K562 (cell line): ENCODE measurements at regions not wholly inside any gene's neighbourhood (a gene's known extent, or its start where the extent isn't known, plus 50 kb on each side); places are given as distances from the start of the nearest gene placed in this dataset.

Experiments used
- ATAC-seq: fragments of 200-7000 bp; cut with Tn5 transposase; 3 replicates; pipeline ENCODE4 v1.9.1; 2020; ENCODE audit warnings: moderate library complexity
- BruUV-seq: library from RNA; stranded (reverse); fragments of 400-500 nt; replicated peaks from 2 replicates; lab custom pipeline; 2021; lab: Mats Ljungman, UMichigan
- CTCF ChIA-PET: fragments of 300-600 bp; formaldehyde crosslinking; extraction: SDS; loops from one replicate; lab custom pipeline; 2021; ENCODE audit warnings: low intra/inter-chr PET ratio; lab: Yijun Ruan, JAX
- POLR2A ChIA-PET: fragments of 300-600, 350-650 bp; sonication (Branson Sonifier 250); formaldehyde crosslinking; extraction: SDS; loops from one replicate; lab custom pipeline; 2021; ENCODE audit warnings: antibody characterized with exemption, inconsistent platforms; lab: Yijun Ruan, JAX
- DNase-seq, 4 experiments: peaks; one replicate each; pipeline versions ENCODE4 v3.0.0 to v3.0.0-alpha.2; 2011 to 2018; ENCODE audit warnings: low spot score in 3 of 4, mixed read lengths in 3 of 4; ENCODE audit errors: extremely low read depth in 1 of 4
- FAIRE-seq: peaks from 2 replicates; lab custom pipeline; 2011; peaks lifted over from hg19 to GRCh38; lab: Jason Lieb, UNC
- H2AFZ ChIP-seq: 2 replicates; pipeline ENCODE4 v1.6.0; 2011; ENCODE audit warnings: low read depth, low read length, control low read depth, inconsistent platforms
- H3K27ac ChIP-seq: fragments of 200-600 bp; 3 replicates; pipeline ENCODE4 v1.8.0; 2011; ENCODE audit warnings: low read depth, mild to moderate bottlenecking, control low read depth, inconsistent platforms, low read length, moderate library complexity, mixed read lengths; ENCODE audit errors: extremely low read depth
- H3K27me3 ChIP-seq, 2 experiments: fragments of 300-600 bp in 1 of 2; 2 replicates in 1 of 2; 3 replicates in 1 of 2; pipeline versions ENCODE4 v1.6.0 to v1.8.0; 2011; ENCODE audit warnings: inconsistent platforms in 2 of 2, low read length in 2 of 2, mild to moderate bottlenecking in 1 of 2, mixed read lengths in 1 of 2, moderate library complexity in 1 of 2; ENCODE audit not compliant: control insufficient read depth in 2 of 2, insufficient read depth in 2 of 2
- H3K36me3 ChIP-seq: fragments of 300-600 bp; 3 replicates; pipeline ENCODE4 v1.8.0; 2011; ENCODE audit warnings: mild to moderate bottlenecking, low read length, inconsistent platforms; ENCODE audit not compliant: control insufficient read depth, insufficient read depth
- H3K4me1 ChIP-seq, 2 experiments: fragments of 200-600 bp in 1 of 2; replicated peaks in 1 of 2; 2 replicates in 1 of 2; 3 replicates in 1 of 2; pipeline versions ENCODE4 v1.5.1 to v1.8.0; 2011; ENCODE audit warnings: inconsistent platforms in 2 of 2, low read length in 2 of 2, mild to moderate bottlenecking in 1 of 2, mixed read lengths in 1 of 2, moderate library complexity in 1 of 2; ENCODE audit not compliant: control insufficient read depth in 2 of 2, insufficient read depth in 2 of 2
- H3K4me2 ChIP-seq: 2 replicates; pipeline ENCODE4 v1.6.1; 2011; ENCODE audit warnings: low read length, control low read depth, inconsistent platforms, mixed read lengths; ENCODE audit not compliant: insufficient read depth
- H3K4me3 ChIP-seq: fragments of 200-600 bp; sonication (generic), shearing (Covaris generic); 2 replicates; pipeline ENCODE4 v1.5.1; 2016; ENCODE audit warnings: control low read depth, inconsistent platforms
- H3K79me2 ChIP-seq: fragments of 200-600 bp; 3 replicates; pipeline ENCODE4 v1.8.0; 2011; ENCODE audit warnings: low read length, inconsistent platforms; ENCODE audit not compliant: control insufficient read depth, insufficient read depth
- H3K9ac ChIP-seq, 2 experiments: 2 replicates each; pipeline versions ENCODE4 v1.6.0 to v1.6.1; 2011; ENCODE audit warnings: low read depth in 2 of 2, low read length in 2 of 2, control low read depth in 1 of 2, inconsistent platforms in 1 of 2, mild to moderate bottlenecking in 1 of 2, mixed read lengths in 1 of 2; ENCODE audit not compliant: insufficient read depth in 1 of 2
- H3K9me1 ChIP-seq: one replicate; pipeline ENCODE4 v1.6.0; 2011; ENCODE audit warnings: inconsistent platforms, mild to moderate bottlenecking, low read length, moderate library complexity; ENCODE audit not compliant: control insufficient read depth, insufficient read depth
- H3K9me3 ChIP-seq: replicated peaks from 2 replicates; pipeline ENCODE4 v1.5.1; 2011; ENCODE audit warnings: low read depth, low read length, inconsistent platforms; ENCODE audit not compliant: control insufficient read depth, insufficient read depth
- H4K20me1 ChIP-seq: replicated peaks from 2 replicates; pipeline ENCODE4 v1.6.1; 2011; ENCODE audit warnings: low read length, inconsistent platforms, mixed read lengths; ENCODE audit not compliant: control insufficient read depth, insufficient read depth
- GABPA ChIP-seq: fragments of 200-800 bp; sonication (Bioruptor generic); conservative IDR thresholded peaks from 2 replicates; pipeline ENCODE4 v1.6.1; 2016; ENCODE audit warnings: low read depth, missing genetic modification characterization, missing compliant biosample characterization
- MEF2D ChIP-seq: conservative IDR thresholded peaks from 2 replicates; pipeline ENCODE4 v1.6.1; 2016; ENCODE audit warnings: low read depth, missing genetic modification characterization, missing compliant biosample characterization
- NKRF ChIP-seq: fragments of 450-650 bp; IDR thresholded peaks from 2 replicates; pipeline ENCODE4 v1.6.1; 2016; ENCODE audit warnings: borderline replicate concordance
- THRAP3 ChIP-seq: fragments of 450-650 bp; IDR thresholded peaks from 2 replicates; pipeline ENCODE4 v1.6.1; 2016; ENCODE audit warnings: mild to moderate bottlenecking, inconsistent platforms, borderline replicate concordance
- WGBS: fragments of 100-300 bp; shearing (Covaris generic); methylation state at CpG from one replicate; pipeline ENCODE4 v1.1.6; 2016; ENCODE audit warnings: low coverage, mixed read lengths; ENCODE audit not compliant: insufficient coverage; ENCODE audit errors: missing lambda C conversion rate; 5-methylcytosine and 5-hydroxymethylcytosine counted together
- in situ Hi-C: fragments of 300-500 bp; cut with MboI; formaldehyde crosslinking; loops from 4 replicates; pipeline ENCODE4 v1.15.0; 2018; ENCODE audit warnings: inconsistent platforms, mixed read lengths
- intact Hi-C: fragments of 100-400 bp; cut with micrococcal nuclease; formaldehyde crosslinking; loops from 2 replicates; pipeline ENCODE4 v1.14.2; 2022

- no peak for TF ChIP-seq MEF2D
Observed at GRCh38 chr14:98203421-98203820, 1068.6 kb downstream of the BCL11B start (continued).

GRCh38 chr14:98204139-98204538 lies 1067.9 kb downstream of the BCL11B start:
- no peaks in the 10 kb centered on the region for H3K9me1 ChIP-seq
- no peak for TF ChIP-seq THRAP3
- TF ChIP-seq NKRF: no peak
- TF ChIP-seq GABPA (tag): no peak
- 0% methylated on average over 2 of the region's 3 CpGs for WGBS
- no peaks in the 10 kb centered on the region for H3K4me1 ChIP-seq
- BruUV-seq: no TSS peak
- H3K4me2 ChIP-seq: no peak overlapping the region
- no peak for FAIRE-seq
- no peaks in the 10 kb centered on the region for H3K36me3 ChIP-seq
- H4K20me1 ChIP-seq: no peaks in the 10 kb centered on the region
- DNase-seq: no peak
- ChIA-PET POLR2A (no interaction called here), CTCF (no interaction called here)
- H3K79me2 ChIP-seq: no peaks in the 10 kb centered on the region
- no peak overlapping the region for H3K27ac ChIP-seq
- H3K27me3 ChIP-seq: no peaks in the 10 kb centered on the region
- intact Hi-C loops (no loop called here), in situ Hi-C loops (no loop called here)
- ATAC-seq: no peak
- H3K9me3 ChIP-seq: no peaks in the 10 kb centered on the region
- no peak overlapping the region for H3K4me3 ChIP-seq
- no peak overlapping the region for H3K9ac ChIP-seq
- no peak overlapping the region for H2AFZ ChIP-seq
